ENCODE measurements at regions not wholly inside any gene's neighbourhood (a gene's known extent, or its start where the extent isn't known, plus 50 kb on each side); places are given as distances from the start of the nearest gene placed in this dataset.

- TF ChIP-seq HOXA7 (CRISPR knock-in tag; IDR thresholded peaks at IDR 0.05): no peak
- TF ChIP-seq REST (IDR thresholded peaks at IDR 0.05): no peak
- TF ChIP-seq CTCF (IDR thresholded peaks at IDR 0.05): no peak
- no peak for TF ChIP-seq CHD2 (IDR thresholded peaks at IDR 0.05; ENCODE audit: low read length, partially characterized antibody)
These were observed 1311.7 kb upstream of the CDH2 start for GRCh38 chr18:29488617-29489016.
